Left kidney (tissue), 1 donor: ENCODE measurements at regions not wholly inside any gene's neighbourhood (a gene's known extent, or its start where the extent isn't known, plus 50 kb on each side); places are given as distances from the start of the nearest gene placed in this dataset.
"Not testable (repeated sequence)": the region's sequence is repeated elsewhere in the genome, so short reads cannot be mapped to it uniquely, and the experiment has no call there.

Experiments
- DNase-seq: peaks from one replicate; pipeline ENCODE4 v3.0.0-alpha.2; 2013

DNA sequence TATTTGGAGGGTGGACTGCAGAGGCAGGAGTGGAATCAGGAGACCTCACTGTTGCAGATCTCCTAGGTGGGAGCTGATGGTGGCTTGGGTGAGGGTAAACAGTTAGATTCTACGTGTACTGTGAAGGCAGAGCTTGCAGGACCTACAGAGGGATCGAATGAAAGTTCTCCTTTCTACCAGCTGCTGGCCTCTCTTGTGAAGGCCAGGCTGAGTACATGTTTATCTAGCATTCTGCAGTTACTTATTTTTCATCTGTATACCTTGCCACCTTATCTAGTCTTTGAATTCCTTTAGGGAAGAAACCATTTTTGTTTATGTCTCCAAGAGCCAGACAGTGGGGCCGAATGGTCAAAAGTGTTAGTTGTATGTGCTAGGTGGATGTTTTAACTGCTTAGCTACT lies 57.6 kb downstream of the PTTG1 start:
- DNase-seq = no peak

DNA sequence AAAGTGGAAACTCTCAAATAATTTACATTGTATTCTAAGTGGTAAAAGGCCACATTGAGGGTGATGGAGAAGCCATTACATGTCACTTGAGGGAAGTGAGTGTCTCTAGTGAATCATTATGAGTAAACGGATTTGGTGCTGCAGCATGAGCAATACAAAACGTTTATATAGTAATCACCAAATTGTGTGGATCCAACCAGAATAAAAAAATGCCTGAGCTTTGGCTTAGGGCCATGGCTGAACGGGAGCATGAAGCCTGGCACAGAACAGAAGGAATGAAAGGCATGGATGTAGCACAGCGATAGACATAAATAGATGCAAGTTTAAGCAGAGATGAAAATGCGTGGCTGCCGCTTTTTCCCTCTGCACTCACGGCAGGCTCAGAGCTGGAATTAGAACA lies 58.3 kb downstream of the PTTG1 start:
- DNase-seq = no peak

DNA sequence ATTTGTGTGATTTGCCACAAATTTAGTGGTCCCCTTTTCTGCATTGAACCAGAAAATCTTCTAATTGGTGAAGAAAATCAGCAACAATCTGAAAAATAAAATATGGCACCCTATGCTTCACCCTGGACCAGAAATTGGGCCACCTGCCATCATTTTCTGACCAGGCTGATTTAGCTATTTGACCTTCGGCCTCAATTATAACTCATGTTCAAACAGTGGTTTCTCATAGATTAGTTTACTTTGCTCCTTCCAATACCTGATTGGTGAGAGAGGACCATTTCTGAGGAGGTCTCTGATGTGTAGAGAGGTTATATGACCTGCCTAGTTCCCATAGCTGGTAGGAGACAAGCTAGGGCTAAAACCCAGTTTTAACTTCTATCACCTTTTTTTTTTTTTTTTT lies 59.0 kb downstream of the PTTG1 start:
- DNase-seq = no peak

DNA sequence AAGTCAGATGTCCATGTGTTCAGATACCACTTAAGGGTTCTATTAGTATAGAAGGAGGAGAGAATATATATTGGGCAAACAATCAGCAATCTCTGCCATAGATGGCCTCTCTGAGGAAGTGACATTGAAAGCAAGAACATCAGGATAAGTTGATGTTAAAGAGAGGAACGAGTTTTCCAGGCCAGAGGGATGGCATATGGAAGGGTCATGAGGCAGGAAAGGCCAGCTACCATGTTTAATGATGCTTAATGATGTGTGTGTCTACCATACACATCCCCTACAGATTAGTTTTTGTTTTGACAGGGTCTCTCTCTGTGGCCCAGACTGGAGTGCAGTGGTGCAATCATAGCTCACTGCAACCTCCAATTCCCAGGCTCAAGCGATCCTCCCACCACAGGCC lies 63.0 kb downstream of the PTTG1 start:
- DNase-seq = no peak

DNA sequence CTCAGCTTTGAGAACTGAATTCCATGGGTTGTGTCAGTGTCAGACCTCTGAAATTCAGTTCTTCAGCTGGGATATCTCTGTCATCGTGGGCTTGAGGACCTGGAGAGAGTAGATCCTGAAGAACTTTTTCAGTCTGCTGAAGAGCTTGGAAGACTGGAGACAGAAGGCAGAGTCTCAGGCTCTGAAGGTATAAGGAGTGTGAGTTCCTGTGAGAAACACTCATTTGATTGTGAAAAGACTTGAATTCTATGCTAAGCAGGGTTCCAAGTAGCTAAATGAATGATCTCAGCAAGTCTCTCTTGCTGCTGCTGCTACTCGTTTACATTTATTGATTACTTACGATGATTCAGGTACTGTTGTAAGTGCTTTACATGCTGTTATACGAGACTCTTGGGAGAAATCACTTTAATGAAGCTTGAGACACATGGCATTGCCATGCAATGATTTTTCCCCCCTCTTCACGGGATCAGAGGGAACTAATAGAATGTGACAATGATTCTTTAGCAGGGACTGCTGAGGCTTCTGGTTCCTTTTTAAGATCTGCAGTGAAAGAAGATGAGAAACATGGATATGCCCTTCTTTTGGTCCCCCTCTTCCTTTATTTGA lies 63.8 kb downstream of the PTTG1 start:
- no peak for DNase-seq

DNA sequence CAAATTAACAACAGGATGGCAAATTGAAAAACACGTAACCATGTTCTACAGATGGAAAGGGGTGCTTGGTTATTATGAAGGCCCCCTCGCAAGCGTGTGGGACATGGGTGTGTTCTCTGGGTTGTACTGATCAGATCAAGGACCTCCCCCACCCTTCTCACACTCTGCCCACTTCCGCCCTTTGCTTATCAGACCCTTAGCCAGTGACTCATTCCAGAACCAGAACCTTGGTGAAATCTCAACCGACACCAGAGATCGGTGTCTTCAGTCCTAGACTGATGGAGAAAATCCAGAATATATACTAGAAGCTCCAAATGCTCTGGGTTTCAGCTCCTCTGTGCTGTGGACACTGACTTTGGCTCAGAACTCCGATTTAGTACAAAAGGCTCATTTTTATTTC lies 64.9 kb downstream of the PTTG1 start:
- DNase-seq = no peak

DNA sequence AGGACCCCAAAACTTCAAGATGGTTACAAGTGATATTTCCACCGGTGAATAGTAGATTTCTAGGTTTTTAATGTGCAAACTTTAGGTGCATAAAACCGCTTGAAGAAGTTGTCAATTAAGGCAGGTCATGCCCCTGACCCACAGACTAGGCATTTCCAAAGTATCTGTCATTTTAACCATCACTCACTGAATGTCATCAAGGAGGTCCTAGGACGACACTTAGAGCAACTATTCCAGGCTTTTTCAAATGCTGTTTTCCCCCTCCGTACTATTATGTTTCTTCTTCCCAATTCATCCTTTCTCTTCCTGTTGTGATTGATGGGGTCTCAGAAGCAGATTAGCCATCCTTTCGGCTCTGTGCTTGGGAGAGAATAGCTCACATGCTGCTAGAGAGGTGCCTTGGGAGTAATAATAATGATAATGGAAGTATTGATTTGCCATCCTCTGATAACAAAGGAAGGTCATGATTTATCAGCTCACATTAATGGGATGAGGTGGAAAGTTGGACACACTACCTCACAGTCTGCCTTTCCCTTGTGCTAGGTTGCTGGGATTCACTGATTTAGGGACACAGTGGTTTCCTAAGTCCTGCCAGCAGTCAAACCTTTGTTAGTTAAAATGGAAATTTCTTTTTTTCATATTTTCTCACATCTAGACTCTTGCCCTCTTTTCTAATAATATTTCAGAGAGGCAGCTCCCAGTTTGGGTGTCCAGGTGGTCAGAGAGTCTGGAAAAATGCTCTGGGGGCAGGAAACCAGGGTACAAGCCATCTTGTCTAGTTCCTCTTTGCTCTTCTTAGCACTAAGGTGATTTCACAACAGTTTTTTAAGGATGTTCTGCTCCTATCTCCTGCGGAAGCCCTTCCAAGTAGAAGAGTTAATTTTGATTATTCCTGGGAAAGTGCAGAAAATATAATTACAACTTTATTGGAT lies 67.0 kb downstream of the PTTG1 start:
- no peak for DNase-seq

DNA sequence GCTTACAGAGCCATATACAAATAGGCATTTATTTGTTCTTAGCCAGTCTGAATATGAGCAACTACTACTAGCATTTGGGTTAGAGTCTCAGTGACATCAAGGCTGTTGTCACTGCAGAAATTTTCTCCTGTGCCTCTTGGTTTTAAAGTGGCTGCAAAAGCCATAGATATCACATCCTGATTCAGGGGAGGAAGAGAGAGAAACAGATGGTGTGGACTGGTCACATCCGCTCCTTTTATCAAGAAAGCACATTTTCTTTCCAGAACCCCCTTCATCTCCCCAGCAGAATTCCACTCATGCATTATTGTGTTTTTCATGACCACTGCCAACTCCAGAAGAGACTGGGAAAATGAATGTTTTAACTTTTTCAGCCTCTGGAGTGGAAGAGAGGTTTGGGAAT lies 69.8 kb downstream of the PTTG1 start:
- no peak for DNase-seq

DNA sequence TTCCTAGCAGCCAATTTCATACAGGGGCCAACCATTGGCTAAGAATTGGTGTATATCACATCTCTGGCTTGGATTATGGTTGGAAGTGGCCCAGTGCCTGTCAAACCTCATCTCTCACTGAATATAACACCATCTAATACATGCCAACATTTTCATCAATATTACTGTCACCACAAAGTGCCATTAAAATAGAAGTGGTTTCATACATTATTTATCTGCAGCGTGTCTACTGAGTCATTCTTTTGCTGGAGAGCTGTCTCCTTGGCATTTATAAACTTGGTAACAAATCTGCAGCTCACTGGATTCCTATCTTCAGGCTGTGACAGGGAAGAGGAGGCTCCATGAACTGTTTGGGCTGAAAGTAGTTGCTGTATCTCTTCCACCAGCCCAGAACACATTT lies 70.9 kb downstream of the PTTG1 start:
- no peak for DNase-seq

DNA sequence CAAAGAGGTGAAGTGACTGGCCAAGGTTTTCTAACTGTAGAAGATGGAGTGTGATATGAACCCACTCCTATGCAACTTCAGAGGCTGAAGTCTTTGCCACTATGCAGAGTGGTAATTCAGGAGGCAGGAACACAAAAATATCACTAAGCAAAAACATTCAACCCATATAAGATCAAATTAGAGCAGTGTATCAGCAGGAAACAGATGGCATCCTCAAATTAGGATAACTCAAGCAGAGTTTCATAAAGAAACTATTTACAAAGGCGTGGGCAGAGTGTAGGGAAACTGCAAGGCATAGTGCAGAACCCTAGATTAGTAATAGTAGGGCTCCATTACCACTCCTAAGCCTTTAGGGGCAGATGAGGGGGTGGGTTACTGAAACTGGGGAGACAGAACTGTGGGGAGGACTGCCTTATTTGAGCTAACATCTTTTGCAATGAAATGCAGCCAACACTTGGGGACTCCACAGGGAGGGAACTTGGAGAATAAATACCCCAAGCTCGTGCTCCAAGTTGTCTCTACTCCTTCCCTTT lies 72.2 kb downstream of the PTTG1 start:
- no peak for DNase-seq

DNA sequence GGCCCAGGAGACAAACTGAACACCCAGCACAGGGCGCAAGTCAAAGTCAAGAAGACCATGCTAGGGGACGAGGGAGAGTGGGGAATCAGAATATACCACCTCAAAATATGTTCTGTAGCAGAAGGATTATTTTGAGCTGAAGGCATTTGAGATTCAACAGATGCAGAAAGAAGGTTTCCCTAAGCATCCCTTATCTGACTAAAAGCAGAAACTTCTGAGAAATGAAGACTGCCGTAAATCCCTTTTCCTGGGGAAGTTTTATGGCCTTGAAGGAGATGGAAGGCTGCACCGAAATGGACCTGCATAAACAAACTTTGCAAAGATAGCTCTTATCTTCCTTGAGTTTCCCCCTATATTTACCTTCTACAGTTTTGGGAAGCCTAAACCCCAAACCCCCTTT lies 72.8 kb downstream of the PTTG1 start:
- no peak for DNase-seq

DNA sequence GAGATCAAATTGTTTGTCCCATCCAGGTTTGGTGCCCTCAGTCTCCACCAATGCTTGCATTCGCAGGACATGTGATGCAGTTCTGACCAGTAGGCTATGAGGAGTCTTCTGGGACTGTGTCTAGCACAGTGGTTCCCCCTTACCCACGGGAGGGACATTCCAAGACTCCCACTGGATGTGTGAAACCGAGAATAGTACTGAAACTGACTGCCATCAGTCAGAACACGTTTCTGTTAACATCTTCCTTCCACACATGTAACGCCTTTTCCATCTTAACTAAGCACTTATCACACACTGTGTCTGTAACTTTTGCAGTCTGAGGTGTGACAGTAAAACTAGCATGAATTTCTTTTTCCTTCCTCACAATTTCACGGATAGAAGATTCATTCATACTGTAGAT lies 74.7 kb downstream of the PTTG1 start:
- no peak for DNase-seq

DNA sequence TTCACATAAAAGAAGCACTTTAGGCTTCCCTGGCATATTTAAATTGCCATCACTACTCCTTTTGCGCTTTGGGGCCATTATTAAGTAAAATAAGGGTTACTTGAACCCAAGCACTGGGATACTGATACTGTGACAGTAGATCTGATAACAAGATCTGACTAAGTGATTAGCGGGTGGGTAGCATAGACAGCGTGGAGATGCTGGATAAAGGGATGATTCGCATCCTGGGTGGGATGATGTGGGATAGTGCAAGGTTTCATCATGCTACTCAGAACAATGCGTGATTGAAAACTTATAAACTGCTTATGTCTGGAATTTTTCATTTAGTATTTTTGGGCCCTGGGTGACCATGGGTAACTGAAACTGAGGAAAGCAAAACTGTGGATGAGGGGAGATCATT lies 75.1 kb downstream of the PTTG1 start:
- DNase-seq = no peak

DNA sequence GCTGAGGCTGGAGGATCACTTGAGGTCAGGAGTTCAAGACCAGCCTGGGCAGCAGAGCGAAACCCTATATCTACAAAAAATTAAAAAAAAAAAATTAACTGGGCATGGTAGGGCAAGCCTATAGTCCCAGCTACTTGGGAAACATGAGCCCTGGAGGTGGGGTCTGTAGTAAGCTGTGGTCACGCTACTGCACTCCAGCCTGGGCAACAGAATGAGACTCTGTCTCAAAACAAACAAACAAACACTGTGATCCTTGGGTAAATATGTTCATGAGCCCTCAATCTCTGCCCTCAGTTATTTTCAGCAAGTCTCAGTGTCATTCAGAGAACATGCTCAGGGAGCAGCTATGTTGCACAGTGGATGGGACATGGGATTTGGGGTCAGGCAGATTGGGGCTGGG lies 76.2 kb downstream of the PTTG1 start:
- no peak for DNase-seq

DNA sequence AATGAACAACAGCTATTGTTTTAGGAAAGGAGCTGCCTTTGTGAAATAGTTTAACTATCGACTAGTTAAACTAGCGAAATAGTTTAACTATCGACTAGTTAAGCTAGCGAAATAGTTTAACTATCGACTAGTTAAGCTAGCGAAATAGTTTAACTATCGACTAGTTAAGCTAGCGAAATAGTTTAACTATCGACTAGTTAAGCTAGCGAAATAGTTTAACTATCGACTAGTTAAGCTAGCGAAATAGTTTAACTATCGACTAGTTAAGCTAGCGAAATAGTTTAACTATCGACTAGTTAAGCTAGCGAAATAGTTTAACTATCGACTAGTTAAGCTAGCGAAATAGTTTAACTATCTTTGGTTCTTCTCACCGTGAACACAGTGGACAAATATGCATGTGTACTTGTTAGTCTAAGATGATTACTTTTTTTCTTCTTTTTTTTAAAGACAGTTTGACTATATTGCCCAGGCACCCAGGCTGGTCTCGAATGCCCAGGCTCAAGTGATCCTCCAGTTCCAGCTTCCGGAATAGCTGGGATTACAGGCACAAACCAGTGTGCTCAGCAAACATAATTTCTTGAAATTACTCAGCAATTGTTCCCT lies 76.9 kb downstream of the PTTG1 start:
- DNase-seq = not testable (repeated sequence)

DNA sequence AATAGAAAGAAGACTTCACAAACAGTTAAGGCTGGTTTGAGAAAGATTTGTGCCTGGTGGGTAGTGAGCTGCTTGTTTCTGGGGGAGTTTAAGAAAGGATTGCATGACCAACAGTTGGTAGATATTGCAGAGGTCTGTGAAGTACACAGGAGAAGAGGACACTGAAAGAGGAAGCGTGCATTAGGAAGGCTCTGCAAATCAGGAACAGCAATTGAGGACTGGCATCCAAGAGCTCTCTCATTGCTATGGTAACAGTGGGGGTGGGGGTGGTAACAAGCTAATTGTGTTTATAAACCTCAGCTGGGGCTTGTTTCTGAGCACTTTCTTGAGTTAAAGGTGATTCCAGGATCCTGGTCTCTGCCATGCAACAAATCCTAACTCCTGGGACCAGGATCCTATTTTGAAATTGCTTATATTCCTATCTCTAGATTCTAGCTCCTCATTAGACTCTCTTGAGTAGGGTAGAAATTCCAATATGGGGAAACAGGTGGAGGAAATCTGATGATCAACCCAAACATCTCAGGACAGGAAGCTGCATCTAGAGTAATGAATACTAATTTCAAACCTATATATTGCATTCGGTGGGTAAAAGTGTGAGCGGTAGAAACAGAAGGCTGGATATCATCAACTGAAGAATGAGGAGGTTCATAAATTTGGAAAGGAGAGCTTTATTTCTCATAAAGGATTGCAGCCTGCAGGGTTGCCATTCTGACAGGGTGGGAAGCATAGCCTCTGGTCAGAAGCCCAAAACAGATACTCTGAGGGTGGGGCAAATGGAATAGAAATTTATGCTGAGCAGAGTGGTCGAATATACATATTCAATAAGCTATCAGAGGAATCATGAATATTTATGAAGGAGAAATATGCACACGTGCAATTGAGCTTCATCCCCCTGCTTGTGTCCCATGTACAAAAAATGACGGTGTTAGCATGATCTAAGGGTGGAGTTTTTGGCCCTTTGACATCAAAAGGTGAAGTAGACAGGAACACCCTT lies 79.4 kb downstream of the PTTG1 start:
- DNase-seq = no peak

DNA sequence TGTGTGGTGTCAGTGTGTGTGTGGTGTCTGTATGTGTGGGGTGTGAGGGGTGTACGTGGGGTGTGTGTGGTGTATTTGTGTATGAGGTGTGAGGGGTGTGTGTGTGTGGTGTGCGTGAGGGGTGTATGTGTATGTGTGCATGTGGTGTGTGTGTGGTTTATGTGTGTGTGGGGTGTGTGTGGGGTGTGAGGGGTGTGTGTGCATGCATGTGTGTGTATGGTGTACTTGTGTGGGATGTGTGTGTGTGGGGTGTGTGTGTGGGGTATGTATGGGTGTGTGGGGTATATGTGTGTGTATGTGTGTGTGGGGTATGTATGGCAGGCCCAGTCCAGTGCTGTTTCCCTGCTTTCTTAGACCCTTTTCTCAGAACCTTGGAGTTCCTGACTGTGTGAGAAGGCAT lies 83.3 kb downstream of the PTTG1 start:
- DNase-seq = no peak

DNA sequence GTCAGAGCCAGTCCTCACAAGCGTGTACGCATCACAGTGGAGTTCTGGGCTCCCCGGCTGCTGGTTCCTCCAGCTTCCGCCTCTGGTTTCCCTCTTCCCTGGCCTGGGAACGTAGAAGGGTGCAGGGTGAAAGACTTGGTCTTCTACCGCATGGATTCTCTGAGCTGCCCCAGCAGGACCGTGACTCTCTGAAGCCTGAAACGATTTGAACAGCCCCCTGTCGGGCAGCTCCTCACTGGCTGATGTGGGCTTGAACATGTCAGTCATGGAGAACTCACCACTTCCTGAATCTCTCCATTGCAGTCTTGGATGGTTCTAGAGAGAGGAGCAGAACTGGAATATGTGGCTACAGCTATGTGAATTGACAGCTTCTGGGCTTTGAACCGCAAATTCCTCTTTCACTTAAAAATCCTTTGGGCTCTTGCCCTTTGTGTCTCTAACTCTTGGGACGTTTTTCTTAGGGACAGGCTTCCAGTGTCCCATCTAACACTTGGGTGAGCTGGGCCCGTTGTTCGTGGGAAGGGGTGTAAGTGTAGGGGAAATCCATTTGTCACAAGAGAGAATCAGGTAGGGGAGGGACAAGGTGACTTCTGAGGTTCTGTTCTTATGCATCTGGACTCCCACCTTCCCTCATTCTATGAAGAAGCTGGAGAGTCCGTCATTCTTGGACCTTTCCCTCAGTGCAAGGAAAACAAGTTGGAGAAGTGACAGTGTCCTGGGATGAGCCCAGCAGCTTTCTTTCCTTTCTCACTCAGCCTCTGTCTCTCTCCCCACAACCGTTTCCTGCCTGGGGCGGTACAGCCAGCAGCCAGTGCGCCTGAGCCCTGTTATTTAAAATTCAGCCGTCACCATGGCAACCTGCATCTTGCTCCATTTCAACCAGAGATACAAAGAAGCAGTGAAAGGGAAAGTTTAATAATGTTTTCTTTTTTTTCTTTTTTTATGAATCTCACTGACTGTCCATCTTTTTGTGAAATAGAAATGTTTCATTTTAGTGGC lies 84.7 kb downstream of the PTTG1 start:
- no peak for DNase-seq

DNA sequence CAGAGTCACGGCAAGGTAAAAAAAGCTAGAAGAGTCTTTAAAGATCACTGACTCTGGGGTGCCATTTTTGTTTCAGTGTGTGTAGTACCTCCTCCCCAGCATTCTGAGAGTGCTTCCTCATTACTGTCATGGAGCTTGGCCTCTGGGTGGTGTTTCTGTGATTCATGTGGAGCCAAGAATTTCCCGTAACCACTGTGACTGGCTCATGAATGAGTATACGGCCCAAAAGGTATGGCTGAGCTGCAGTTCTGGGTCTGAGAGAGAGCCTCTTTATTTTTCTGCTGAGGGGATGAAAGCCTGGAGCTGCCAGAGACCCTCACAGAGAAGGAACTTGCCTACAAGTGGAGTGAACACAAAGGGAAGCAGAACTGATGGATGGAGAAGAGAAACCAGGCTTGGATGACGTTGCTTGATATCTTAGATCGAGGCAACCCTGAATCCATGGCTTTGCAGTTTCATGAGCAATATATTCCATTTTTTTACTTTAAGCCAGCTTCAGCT lies 85.6 kb downstream of the PTTG1 start:
- DNase-seq = no peak

DNA sequence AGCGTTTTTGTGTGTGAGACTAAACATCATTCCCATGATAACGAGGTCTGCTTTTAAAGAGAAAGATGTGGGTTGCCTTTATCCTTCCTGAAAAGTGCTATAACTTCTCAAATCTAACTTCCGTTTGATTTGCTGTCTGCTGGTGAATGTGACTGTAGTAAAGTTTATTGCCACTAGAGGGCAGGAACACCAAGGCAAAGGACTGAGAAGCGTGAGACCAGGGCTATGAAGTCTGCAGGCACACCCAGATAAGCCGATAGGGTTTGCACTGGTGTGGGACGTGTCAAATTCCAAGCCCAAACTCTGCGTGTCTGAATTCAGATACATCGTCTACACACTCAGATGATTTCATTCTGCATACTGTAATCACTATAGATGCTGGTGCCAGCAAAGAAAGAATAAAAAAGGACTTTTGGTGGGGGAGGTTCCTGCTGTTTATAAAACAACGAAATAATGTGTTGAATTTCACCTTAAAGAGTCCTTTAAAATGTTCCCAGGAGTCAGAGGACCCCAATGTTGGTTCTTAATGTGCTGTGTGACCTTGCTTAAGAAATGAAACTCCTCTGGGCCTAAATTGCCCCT lies 87.2 kb downstream of the PTTG1 start:
- peak; percentile 76 for DNase-seq
